Thyroid gland (tissue), 4 donors: ENCODE measurements at regions not wholly inside any gene's neighbourhood (a gene's known extent, or its start where the extent isn't known, plus 50 kb on each side); places are given as distances from the start of the nearest gene placed in this dataset.

Source experiments
- DNase-seq, 2 donors: peaks; one replicate each; pipeline ENCODE4 v3.0.0-alpha.2; 2019
- H3K27ac ChIP-seq, 3 donors: fragments of 200-600 bp; sonication (generic); 1 replicate in 2 of 3; 2 replicates in 1 of 3; pipeline ENCODE4 v1.5.1; 2016 to 2019; ENCODE audit warnings: mild to moderate bottlenecking in 1 of 3, moderate library complexity in 1 of 3
- H3K27me3 ChIP-seq: fragments of 200-600 bp; sonication (generic); one replicate; pipeline ENCODE4 v1.5.1; 2019
- H3K36me3 ChIP-seq, 2 donors: fragments of 200-600 bp; sonication (generic); one replicate each; pipeline ENCODE4 v1.5.1; 2016 to 2019
- H3K4me1 ChIP-seq, 2 donors: fragments of 200-600 bp; sonication (generic); one replicate each; pipeline ENCODE4 v1.5.1; 2017 to 2019
- H3K4me3 ChIP-seq, 3 donors: fragments of 200-600 bp; sonication (generic); replicated peaks in 1 of 3; 1 replicate in 2 of 3; 2 replicates in 1 of 3; pipeline ENCODE4 v1.5.1; 2016; ENCODE audit warnings: mild to moderate bottlenecking in 1 of 3
- H3K9me3 ChIP-seq: fragments of 200-600 bp; sonication (generic); one replicate; pipeline ENCODE4 v1.5.1; 2017
- CTCF ChIP-seq, 6 experiments: fragments of 200-600 bp in 3 of 6; fragments of 450-650 bp in 3 of 6; sonication (generic) in 3 of 6; IDR thresholded peaks; one replicate each; pipeline ENCODE4 v1.5.1; 2016 to 2019; ENCODE audit warnings: antibody characterized with exemption in 6 of 6, mild to moderate bottlenecking in 2 of 6, inconsistent platforms in 1 of 6, moderate library complexity in 1 of 6
- POLR2A ChIP-seq, 2 donors: fragments of 450-650 bp; IDR thresholded peaks; one replicate each; pipeline ENCODE4 v1.6.1; 2017; ENCODE audit warnings: antibody characterized with exemption in 2 of 2, mild to moderate bottlenecking in 2 of 2, moderate library complexity in 1 of 2
- WGBS, 2 donors: methylation state at CpG; one replicate each; pipeline ENCODE4 v1.1.5; 2017; 5-methylcytosine and 5-hydroxymethylcytosine counted together
- intact Hi-C: fragments of 100-400 bp; cut with DNase I; formaldehyde crosslinking; loops from one replicate; pipeline ENCODE4 v1.15.1; 2023

GRCh38 chr12:124621296-124621660 lies 53.9 kb upstream of the NCOR2 start:
- Histone ChIP-seq H3K27me3 (no peaks in the 10 kb centered on the region), H3K4me1 (peaks cover 7 to 23% of the 10 kb centered on the region in 2 donors), H3K9me3 (no peaks in the 10 kb centered on the region), H3K27ac (peak overlapping the region in 1 of 3 donors; percentile 22), H3K4me3 (no peak overlapping the region), H3K36me3 (no peaks in the 10 kb centered on the region)
- DNase-seq: peak; percentile 81 to 91
- intact Hi-C loops: no loop called here
- TF ChIP-seq CTCF (IDR thresholded peaks at IDR 0.05) (no peak), POLR2A (IDR thresholded peaks at IDR 0.05) (no peak)
- 34 to 36% methylated on average over 4 to 11 of the region's 11 CpGs for WGBS, 2 donors

GRCh38 chr12:124620606-124621295 lies 53.3 kb upstream of the NCOR2 start:
- Histone ChIP-seq H3K36me3 (no peaks in the 10 kb centered on the region), H3K9me3 (no peaks in the 10 kb centered on the region), H3K4me3 (no peak overlapping the region), H3K4me1 (peaks cover 7 to 17% of the 10 kb centered on the region in 2 donors), H3K27me3 (no peaks in the 10 kb centered on the region), H3K27ac (peak overlapping the region in 1 of 3 donors; percentile 22)
- 81% methylated on average over 9 to 12 of the region's 12 CpGs for WGBS, 2 donors
- no peak for DNase-seq
- intact Hi-C loops: no loop called here
- no peak for TF ChIP-seq CTCF (IDR thresholded peaks at IDR 0.05)
- TF ChIP-seq POLR2A (IDR thresholded peaks at IDR 0.05): no peak

GRCh38 chr12:124618291-124618902 lies 51.0 kb upstream of the NCOR2 start:
- intact Hi-C loops: no loop called here
- TF ChIP-seq POLR2A (IDR thresholded peaks at IDR 0.05) (no peak), CTCF (IDR thresholded peaks at IDR 0.05) (no peak)
- H3K9me3 ChIP-seq: no peaks in the 10 kb centered on the region
- DNase-seq: no peak
- no peak overlapping the region for H3K27ac ChIP-seq
- peaks cover 7 to 14% of the 10 kb centered on the region in 2 donors for H3K4me1 ChIP-seq
- WGBS, 2 donors: 90% methylated on average over 21 of the region's 21 CpGs
- no peak overlapping the region for H3K4me3 ChIP-seq
- H3K27me3 ChIP-seq: no peaks in the 10 kb centered on the region
- H3K36me3 ChIP-seq: no peaks in the 10 kb centered on the region

- Histone ChIP-seq H3K27ac (no peak overlapping the region), H3K9me3 (no peaks in the 10 kb centered on the region), H3K4me1 (peaks cover 7 to 14% of the 10 kb centered on the region in 2 donors), H3K36me3 (no peaks in the 10 kb centered on the region), H3K4me3 (no peak overlapping the region), H3K27me3 (no peaks in the 10 kb centered on the region)
- no peak for TF ChIP-seq POLR2A (IDR thresholded peaks at IDR 0.05)
- intact Hi-C loops: no loop called here
- peak; percentile 31 to 36 for DNase-seq
- 53 to 58% methylated on average over 3 to 9 of the region's 19 CpGs for WGBS, 2 donors
These were observed 50.2 kb upstream of the NCOR2 start for GRCh38 chr12:124617615-124618014.
